Left renal pelvis (tissue), 4 donors: ENCODE measurements at regions not wholly inside any gene's neighbourhood (a gene's known extent, or its start where the extent isn't known, plus 50 kb on each side); places are given as distances from the start of the nearest gene placed in this dataset.

Experiments used
- DNase-seq, 4 donors: peaks; one replicate each; pipeline ENCODE4 v3.0.0-alpha.2; 2013; ENCODE audit warnings: low read depth in 4 of 4, low spot score in 3 of 4

DNA sequence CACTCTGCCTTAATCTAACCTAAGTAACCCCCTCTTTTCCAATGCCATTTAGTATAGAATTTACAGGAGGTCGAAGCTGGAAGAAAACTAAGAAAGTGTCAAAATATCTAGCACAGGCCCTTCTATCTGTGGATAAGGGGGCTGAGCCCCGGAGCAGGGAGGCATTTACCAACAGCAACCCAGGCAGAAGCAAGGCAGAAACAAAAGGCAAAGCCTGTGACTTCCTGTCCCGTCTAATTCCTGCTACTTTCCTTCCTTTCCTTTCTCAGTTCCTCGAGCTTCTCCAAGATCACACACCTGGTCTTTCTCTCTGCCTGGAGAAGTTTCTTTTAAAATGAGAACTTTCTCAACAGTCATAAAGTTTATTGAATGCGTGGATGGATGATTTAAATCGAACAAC lies 146.0 kb downstream of the FOXA2 start:
- DNase-seq = no peak

DNA sequence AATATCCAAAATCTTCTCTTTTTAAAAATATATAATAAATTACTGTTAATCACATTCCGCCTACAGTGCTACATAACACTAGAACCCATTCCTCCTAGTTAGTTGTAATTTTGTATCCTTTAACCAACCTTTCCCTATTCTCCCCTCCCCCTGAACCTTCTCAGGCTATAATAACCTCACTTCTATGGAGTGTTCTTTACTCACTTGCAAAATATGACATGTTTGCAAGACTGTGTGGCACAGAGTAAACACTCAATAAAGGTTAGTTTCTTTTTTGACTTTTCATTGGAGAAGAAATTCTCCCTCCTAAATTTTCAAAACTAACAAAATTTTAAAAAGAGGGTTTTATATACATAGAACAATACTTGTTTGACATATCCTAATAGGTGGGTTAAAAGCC lies 147.0 kb downstream of the FOXA2 start:
- DNase-seq = no peak

DNA sequence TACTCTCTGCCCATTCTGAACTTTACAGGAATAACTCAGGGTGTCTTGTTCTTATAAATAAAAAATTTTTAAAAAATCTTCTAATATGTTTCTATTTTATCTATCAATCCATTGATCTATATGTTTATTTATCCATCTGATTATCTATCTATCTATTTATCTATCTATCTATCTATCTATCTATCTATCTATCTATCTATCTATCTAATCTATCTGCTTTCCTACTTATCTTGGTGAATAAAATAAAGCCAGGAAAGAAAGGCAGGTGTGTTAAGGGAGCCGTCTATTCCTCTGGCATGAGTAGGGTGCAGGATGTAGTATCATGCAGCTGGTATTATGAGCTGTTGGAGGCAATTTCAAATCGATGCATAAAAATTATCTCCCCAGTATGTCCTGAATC lies 153.0 kb downstream of the FOXA2 start:
- DNase-seq = no peak

DNA sequence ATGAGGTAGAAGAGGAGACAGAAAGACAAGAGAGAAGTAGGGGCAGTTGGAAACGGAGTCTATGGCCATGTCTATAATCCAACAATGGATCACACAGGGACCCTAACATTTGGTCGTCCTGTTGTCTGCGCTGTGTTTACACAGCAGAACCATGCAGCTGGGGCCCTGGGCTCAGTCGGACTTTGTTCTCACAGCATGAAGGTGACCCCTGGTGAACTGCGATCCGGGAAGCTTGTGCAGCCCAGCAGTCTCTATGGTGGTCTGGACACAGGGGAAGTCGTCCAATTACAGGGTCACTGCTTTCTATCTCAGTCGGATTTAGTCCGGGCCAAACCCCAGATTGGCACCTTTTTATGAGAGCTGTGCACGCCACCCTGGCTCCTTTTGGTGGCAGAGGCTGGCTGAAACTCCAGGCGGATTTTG lies 153.6 kb downstream of the FOXA2 start:
- no peak for DNase-seq

DNA sequence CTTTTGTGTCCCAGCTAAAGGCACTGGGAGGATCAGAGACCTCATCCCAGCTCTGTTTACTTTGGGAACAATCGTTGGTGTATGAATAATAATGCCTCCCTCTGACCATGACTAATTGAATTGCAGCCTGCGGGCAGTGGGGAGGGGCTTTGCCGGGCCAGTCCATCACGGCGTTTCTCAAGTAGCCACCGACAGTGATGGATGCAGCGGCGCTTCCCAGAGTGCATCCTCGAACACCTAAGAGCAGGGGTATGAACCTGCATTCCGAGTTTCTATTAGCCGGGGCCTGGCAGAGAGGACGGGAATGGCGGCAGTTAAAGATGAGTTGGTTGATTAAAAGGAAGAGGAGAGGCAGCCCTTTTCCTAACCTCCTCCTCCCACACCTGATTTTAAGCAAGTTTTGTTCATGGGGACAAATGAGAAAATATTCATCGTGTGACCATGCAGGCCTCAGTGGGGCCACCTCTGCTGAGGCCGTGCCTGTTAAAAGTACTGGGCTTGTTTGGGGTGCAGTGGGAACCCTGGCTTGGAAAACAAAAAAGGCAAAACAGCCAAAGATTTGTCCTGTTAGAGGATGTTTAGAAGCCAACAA lies 154.1 kb downstream of the FOXA2 start:
- no peak for DNase-seq

DNA sequence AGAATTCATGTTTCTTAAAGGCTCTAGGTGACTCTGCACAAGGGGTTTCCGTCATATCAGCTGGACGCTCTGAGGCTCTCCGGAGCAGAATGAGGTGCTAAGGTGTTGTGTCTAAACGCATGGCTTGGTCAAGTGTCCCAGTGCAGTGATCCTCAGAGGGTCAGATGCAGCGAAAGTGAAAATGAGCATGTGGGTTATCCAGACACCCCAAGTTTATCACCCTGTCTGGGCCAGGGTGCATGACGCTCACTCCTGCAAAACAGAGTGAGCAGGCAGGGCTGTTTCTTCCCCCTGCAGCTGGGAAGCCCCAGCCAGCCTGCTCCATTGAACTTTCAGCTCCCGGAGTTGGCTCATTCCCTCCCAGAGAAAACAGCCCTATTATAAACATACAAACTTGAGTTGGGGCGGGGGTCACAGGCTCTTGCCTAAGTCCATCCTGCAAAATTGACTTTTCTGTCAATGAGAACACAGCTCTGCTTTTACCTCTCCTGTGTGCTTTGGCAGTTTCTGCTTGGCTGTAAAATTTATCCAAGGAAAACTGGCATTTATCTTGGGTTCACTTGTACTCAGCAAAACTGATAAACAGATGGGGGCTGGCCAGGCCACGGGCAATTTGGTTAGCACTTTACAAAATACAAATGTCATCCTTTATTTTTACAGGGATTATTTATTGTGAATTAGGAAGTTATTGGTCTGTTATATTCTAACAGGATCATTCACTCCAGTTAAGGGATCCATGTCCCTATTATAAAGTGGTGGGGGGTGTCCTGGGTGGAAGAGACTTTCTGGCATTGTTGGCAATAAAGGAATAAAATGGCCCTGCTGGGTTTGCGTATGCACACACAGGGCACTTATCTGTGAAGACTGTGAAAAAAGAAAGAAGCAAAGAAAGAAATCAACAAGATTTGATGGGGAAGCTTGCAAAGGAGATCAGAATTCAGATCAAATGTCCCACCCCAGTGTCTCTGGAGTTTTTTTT lies 154.9 kb downstream of the FOXA2 start:
- no peak for DNase-seq

DNA sequence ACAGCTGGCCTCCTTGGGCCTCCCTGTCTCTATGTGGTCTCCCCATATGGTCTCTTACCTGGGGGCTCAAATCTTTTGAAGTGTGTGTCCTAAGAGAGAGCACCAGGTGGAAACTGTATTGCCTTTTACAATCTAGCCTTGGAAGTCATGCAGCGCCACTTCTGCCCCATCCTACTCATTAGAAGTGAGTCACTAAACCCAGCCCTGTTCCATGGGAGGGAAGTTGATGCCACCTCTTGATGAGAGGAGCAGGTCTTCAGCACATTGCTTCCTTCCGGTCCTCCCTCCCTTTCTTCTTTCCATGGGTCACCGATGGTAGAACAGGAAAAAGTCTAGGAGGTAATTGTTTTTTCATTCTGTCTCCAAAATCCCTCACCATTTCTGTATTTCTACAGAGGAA lies 156.3 kb downstream of the FOXA2 start:
- DNase-seq = no peak

DNA sequence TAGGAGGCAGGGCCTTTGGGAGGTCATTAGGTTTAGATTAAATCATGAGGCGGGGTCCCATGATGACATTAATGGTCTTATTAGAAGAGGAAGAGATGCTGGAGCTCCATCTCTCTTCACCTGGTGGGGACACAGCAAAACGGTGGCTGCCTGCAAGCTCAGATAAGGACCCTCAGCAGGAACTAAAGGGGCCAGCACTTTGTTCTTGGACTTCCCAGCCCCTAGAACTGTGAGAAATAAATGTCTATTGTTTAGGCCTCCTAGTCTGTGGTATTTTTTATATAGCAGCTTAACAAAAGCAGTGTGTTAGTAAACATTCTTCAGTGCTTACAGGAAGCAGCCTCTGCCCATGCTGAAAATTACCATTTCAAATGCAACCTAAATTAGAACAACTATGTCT lies 157.6 kb downstream of the FOXA2 start:
- DNase-seq = no peak

DNA sequence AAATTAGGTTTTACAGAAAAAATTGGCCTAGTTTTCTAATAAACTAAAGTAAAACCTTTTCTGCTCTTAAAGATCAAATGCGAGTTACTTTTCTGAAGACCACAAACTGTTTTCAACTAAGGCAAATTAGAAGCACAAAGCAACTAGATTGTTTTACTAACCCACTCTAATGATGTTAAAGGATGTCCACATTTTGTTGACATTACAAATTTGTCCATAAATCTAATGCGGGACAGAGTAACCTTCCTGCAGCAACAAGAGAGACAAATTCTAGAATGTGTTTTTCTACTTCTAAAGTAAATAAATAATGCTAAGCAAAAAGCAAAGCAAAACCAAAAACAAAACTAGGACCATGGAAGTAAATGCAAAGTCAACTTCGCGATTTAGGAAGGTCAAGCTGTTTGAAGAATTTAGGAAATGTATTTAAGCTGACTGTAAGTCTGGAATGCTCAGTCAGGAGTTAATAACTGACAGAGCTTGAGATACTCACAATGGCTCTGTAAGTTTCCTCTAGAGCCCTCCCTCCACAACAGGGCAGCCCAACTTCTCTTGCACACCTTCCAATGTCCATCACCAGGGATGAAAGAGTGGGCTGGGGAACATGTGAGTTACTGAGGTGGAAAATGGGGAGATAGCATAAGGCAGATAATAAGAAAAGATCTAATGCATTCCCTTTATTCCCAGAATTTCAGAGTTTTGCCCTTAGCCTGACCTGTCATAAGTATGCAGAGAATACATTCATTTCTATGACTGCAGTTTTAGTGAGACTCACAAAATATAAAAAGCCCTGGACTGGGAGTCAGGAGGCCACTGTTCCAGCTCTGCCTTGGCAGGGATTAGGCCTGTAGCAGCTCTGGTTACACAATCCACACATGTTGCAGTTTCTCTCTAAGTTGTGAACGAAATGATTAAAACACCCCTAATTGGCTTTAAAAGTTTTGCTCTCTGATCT lies 158.8 kb downstream of the FOXA2 start:
- DNase-seq = no peak

DNA sequence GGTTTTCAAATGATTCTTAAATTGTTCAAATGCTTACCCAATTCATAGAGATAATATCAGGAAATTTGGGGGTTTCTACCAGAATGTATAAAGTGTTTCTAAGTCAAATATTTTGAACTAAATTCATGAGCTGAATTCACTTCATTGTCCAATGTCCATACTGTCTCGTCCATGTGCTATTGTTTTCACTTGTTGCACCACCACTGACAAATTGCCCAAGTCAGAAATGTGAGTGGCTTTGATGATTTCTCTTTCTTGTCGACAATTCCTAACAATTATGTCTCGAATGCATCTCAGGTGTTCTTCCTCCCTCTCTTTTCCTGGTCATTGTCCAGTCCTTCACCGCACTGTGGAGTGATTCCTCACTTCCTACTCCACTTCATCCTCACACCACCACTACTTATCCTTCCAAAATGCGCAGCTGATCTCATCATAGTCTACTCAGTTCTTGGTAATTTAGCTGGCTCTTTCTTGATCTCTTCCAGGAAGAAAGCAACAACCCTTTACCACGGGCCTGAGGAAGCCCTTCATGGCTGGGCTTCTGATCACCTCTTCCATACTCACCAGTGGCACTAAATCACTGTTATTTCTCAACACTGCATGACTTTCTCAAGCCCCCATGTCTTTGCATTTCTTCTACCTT lies 161.1 kb downstream of the FOXA2 start:
- no peak for DNase-seq

DNA sequence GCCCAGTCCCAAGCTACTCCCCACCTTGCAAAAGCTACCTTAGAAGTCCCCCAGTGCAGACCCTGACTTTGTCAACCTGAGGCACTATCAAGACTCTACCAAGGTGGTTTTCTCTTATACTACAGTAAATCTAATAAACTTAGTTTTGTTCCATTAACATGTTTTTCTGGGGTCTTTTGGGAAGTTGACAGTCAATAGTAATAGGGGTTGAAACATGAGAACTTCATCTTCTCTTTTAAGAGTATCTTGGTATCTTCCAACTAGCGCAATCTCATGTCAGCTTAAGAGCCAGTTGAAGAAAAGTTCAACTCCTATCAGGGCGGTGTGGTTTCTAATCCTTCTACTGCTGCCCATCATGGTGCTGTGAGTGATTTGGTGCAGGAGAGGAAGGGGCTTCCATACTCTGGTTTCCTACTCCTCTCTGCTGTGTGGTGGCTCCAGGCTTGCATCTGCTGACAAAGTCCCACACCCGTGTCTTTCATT lies 164.2 kb downstream of the FOXA2 start:
- DNase-seq = no peak

DNA sequence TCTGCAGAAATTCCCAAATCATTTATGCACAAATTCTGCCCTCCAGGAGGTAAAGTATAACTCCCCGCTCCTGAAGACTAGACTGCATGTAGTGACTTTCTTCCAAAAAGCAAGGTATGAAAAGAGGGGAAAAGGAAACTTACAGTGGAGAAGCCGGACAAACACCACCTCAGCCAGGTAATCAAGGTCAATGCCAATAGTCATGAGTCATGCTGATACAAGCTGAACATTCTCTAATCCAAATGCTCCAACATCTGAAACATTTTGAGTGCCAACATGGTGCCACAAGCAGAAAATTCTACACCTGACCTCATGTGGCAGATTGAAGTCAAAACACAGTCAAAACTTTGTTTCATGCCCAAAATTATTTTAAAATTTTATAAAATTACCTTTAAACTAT lies 165.6 kb downstream of the FOXA2 start:
- no peak for DNase-seq

DNA sequence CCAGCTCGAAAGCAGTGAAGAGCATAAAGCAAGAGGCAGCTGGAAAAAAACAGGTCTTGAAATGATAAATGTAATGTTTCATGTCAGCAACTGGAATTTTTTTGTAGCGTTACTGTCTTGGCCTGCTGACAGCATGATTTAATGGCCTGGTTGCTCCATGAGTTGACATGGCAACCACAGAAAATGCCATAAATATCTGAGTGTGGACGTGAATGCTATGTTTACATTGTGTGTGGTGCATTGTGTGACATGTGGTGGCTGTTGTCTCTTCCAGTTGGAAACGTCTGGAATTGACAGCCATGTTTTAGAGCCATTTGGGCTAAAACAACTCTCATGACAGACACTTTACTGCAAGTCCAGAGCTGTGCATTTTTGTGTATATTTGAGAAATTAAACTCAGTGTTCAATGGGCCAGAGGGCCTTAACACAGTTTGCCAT lies 170.0 kb downstream of the FOXA2 start:
- DNase-seq = no peak

DNA sequence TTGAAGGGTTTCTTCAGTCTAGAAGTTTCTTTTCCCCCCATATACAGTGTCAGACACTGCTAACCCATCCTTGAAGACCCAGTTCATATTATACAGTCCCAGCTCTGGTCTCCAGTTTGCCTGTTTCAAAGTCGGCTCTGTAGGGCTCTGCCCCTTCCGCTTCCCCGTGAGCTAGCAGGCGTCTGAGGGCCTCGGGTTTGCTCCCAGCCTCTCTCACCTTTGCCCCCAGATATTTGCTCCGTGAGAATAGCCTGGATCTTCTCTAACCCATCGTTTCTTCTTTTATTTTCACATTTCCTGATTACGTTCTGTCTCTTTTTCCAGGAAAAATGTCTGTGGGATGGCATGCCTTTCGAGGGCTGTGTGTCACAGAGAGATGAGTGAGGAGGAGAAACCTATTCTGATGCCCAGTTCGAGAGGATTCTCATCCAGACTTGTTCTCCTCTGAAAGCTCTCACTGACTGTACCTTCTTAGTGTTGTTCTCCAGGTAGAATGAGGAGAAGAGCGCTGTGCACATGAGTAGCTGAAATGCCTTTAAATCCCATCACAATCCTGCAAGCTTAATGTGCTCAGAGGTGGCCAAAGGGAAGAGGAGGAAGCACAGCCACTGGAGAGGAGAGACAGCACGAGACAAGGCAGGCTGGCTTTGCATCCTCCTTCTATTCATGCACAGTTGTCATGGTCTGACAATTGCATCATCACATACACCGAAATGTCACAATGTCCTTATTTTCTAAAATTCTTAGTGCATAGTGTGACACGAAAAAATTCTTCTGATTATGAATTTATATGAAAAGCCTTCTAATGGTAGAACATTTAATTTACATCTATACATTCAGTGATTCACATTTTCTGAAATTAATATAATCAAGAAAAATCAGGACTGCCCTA lies 171.1 kb downstream of the FOXA2 start:
- DNase-seq = no peak

DNA sequence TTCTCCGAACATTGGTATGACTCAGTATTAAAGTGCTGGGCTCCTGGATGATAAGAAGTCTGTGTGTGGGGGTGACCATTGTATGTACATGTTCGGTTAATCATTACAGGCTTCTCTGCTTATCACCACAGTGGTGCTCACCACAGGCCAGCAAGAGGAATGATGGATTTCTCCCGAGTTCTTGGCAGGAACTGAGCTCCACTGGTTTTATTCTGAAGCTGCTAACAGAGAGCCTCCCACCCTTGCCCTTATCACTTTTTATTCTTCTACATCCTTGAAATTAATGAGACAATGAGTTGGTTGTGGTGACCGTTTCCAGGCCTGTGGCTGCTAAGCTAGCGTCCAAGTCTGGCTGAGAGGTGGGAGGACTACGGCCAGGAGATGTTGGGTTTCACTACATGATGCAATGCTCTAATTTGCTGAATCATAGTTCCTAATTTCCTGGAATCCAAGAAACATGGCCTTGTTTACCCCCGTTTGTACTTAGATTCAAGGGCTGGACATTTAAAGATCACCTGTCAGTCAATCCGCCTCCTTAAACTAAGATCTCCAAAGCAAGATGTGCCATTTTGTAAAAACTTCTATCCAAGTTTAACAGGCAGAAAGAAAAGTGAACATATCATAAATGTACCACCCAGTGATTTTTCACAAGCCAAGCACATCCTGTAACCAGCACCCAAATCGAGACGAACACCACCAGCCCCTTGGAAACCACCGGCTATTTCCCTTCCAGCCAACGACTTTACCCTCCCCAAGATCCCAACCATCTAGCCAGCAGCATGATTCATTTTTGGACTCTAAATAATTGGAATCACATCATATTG lies 172.5 kb downstream of the FOXA2 start:
- DNase-seq = no peak

DNA sequence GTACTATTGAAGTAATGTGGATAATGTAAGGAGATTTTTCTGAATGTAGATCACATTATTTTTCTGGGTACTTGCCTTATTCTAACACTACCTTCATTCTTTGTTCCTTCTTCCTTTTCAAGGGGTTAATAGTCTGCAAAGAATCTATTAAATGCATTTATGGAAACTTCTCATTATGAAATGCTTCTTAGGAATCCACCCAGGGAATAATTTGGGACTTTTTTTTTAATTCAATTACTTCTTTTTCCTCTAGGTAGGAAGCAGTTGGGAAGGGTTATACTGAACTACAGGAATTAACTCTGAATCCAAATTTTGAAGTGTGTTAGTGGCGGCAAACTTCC lies 173.1 kb downstream of the FOXA2 start:
- DNase-seq = no peak

DNA sequence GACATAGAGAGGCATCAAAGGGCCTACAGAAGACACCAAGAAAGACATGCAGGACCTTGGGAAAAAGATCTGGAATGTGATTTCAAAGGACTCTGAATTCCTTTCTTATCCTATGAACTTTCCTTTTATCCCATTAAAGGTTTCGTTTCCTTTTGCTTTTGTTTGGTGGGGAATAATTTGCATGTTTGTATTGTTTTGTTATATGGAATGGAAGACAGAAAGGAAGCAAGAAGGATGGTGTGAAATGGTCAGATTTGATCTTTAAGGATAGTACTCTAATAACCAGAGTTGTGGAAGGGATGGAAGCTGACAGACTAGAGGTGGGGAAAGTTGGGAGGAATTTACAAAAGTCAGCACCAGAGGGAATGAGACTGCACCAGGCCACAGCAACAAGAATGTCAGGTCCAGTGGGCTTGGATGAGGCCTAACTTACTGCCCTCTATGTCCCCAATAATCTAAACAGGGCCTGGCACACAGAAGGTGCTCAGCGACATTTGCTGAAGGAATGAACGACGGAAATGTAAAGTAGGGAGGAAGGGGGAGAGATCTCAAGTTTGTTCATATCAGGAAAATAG lies 173.7 kb downstream of the FOXA2 start:
- DNase-seq = no peak
